Glomerular visceral epithelial cell (primary cell): ENCODE measurements at regions not wholly inside any gene's neighbourhood (a gene's known extent, or its start where the extent isn't known, plus 50 kb on each side); places are given as distances from the start of the nearest gene placed in this dataset.

Source experiments
- DNase-seq: peaks from one replicate; pipeline ENCODE4 v3.0.0-alpha.2; 2016; ENCODE audit errors: extremely low spot score

GRCh38 chr5:39800042-39800601, 375.3 kb upstream of the DAB2 start:
- no peak for DNase-seq

DNA sequence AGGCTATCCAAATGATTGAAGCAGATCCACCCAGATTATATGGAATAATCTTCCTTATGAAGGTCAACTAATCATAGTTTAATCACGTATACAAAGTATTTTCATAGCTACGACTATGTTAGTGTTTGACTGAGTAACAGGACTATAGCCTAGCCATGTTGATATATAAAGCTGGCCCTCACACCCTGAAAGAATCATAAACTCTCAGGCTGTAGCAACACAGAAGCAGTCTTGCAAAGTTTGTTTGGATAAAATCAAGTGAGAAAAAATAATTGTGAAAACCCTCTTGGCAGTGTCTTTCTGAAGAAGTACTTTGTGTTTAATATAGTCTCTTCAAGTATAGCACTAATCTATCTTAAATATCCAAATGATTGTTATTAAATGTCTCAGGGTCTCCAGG, 374.5 kb upstream of the DAB2 start:
- DNase-seq, result no peak

DNA sequence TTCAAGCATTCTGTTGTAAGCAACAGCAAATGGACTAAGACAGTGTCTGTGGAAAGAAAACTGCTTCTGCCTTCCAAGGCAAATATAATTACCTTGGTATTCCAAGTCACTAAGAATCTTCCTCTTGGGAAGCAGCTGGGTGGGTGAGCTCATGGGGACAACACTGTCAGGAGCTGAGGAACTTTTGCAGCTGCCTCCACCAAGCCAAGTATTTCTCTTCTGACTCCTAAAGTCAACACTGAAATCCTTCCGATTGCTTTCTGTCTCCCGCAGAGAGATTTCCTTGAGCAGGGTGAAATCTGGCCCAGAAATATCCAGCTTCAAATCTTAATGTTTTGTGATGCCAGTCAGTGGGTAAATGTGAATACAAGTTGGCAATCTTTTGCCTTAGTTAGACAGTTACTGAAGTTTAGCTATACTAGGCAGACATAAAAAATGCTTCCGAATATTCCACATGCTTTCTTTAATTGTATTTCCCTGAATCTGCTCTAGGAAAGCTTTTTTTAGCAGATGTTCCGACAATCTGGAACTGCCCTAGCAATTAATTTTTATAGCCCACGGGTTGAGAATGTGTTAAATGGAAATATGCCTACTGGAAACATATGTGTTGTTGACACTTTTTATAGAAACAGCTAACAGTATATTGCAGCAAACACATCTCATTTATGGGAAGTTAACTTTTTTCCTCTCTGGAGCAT, 369.9 kb upstream of the DAB2 start:
- no peak for DNase-seq

GRCh38 chr5:39785410-39785809, 360.6 kb upstream of the DAB2 start:
- no peak for DNase-seq

DNA sequence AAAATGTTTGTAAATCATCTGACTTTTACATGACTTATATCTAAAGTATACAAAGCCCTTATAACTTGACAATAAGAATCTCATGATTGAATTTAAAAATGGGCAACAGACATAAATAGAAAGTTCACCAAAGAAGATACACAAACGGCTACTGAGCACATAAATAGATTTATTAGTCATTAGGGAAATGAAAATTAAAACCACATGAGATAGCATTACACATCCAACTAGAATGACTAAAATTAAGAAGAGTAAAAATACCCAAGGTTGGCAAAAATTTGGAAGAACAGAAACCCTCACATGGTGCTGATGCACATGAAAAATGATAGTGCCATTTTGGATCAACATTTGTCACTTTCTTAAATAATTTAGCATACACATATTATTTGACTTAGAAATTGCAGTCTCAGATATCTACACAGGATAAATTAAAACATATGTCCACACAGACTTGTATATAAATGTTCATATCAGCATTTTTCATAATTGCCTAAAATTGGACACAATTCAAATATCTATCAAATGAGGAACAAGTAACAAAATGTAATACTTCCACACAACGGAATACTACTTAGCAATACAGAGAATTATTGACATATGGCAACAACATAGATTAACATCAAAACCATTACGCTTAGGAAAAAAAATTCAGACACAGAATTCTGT, 359.1 kb upstream of the DAB2 start:
- no peak for DNase-seq

GRCh38 chr5:39780347-39780746, 355.6 kb upstream of the DAB2 start:
- DNase-seq, result no peak

DNA sequence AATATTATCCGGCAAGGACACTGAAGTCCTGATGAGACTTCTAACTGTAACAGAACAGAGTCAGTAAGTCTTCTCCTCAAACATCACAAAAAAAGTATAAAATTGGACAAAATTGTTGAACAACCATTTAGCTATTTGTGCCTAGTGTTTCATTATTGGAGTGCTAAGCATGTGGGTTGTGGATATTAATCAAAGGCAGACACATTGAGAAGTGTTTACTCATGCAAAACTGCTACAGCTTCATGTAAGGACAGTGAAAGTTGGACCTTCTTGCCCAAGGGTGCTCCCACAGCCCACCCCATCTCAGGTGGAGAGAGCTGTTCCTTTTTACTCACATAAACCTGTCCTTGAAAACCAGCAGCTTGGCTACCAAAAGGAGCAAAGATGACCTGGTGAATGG, 355.1 kb upstream of the DAB2 start:
- DNase-seq, result no peak

DNA sequence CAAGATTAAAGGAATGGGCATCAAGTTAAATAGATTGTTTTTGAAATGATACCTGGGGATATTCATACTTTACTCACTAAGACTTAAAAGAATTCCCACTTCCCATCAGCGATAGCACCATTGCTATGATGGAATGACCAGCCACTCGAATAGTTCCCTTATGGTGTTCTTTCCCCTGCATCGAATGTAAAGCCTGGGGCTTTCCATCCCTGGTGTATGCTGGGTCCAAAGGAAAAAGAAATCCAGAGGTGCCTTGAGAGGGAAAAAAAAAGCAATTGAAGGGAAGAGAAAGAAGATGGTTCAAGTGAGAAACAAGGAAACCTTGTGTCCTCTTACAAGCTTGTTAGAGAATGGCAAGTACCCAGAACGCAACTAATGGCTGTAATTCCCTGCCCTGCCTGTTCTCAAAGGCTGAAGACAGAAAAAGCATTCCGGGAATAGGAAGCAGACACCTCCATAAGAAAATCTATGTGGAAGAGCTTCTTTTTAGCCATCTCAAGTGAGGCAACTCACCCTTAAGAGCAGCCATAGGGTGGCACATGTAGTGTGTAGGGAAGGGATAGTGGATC, 351.1 kb upstream of the DAB2 start:
- no peak for DNase-seq

DNA sequence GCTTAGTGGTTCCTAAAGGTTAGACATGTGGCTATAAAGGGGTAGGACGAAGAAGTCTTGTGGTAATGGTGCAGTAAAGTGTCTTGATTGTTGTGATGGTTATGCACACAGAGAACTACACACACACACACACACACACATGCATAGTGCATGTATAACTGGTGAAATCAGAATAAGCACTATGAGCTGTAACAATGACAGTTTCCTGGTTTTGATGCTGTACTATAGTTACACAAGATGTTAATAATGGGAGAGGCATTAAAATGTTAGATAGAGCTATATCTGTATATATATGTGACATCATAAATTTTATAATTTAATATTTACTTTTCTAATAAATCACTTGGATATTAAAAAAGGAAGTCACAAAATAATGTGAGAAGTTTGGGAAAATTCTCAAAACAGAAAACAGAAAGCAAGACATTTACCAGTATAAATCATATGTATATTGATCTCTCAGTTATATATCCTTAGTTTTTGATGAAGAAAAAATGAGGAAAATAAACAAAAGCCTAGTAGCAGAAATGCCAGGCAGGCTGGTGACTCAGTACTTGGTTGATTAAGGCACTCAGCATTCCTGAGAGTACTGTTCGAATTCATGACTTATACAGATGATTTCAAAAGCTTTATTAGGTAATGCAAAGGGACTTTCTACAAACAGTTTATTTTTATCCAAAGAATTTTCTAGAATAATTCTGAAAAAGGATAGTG, 350.5 kb upstream of the DAB2 start:
- DNase-seq, result peak; percentile 37

DNA sequence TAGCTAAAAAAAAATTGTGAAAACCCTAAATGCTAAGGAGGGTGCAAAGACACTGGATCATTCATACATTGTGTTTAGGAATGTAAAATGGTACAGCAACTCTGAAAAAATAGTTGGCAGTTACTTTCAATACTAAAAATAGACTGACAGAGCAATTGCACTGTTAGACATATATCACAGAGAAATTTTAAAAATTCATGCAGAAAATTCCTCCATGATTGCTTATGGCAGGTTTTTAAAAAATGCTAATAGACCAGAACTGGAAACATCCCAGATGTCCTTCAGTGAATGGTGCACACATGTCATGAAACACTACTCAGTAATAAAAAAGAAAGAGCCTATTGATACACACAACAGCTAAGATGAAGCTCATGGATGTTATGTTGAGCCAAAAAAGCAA, 349.8 kb upstream of the DAB2 start:
- no peak for DNase-seq

DNA sequence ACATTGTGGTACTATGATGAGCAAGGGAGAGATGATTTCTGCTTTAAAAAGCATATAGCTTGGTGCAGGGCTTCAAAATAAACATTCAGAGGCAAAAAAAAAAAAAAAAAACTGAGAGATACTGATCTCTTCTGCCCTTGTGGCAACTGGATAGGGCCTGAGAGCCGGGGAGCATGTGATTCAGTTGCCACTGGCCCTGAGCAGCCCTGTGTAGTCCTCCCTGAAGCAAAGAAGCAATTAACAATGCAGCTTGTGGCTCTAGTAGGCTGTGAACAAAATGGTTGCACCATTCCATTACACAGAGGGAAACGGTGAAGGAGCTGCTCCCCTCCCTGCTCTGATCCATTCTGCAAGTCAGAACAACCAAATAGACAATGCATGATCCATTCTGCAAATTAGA, 347.5 kb upstream of the DAB2 start:
- DNase-seq, result no peak

GRCh38 chr5:39767916-39768315, 343.1 kb upstream of the DAB2 start:
- DNase-seq, result no peak

- DNase-seq, result no peak
Observed at GRCh38 chr5:39765366-39765765, 340.6 kb upstream of the DAB2 start.

DNA sequence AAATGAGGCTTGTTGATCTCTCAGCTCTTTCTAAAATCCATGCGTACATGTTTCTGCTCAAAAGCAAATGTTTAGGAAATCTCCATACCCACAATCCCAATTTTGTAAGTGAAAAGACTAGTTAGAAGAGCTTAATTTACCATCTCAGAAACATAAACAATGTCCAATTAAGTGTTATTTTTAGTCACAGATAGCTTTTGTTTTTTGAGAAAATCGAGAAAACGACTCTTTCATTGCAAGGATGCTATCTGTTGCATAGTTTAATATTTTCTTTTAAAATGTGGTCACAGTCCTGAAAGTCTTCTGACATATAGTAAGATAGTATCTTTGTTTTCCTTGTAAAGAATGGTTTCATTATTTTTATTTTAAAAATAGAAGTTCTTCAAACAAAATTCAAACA, 338.0 kb upstream of the DAB2 start:
- DNase-seq, result no peak

DNA sequence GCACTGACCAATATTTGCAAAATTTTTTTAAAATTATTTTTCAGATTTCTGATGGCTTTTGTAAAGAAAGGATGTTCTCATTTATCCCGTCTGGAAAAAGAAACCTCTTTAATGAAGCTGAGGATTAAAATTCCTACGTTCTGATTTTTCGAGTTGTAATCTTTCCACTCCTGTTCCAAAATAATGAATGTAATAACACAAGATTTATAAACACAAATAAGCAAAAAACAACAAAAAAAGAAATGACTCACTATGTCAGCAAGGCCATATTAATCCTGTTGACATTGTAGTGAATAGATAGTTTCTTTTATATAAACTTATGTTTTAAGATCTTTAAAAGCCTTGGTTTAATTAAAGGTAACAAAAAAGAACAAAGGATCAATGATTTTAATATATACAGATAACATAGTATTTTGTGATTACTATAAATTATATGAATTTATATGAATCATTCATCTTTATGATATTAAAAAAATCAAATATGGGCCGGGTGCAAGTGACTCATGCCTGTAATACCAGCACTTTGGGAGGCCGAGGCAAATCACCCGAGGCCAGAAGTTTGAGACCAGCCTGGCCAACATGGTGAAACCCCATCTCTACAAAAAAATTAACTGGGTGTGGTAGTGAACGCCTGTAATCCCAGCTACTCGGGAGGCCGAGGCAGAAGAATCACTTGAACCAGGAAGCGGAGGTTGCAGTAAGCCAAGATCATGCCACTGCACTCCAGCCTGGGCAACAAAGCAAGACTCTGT, 336.6 kb upstream of the DAB2 start:
- no peak for DNase-seq

DNA sequence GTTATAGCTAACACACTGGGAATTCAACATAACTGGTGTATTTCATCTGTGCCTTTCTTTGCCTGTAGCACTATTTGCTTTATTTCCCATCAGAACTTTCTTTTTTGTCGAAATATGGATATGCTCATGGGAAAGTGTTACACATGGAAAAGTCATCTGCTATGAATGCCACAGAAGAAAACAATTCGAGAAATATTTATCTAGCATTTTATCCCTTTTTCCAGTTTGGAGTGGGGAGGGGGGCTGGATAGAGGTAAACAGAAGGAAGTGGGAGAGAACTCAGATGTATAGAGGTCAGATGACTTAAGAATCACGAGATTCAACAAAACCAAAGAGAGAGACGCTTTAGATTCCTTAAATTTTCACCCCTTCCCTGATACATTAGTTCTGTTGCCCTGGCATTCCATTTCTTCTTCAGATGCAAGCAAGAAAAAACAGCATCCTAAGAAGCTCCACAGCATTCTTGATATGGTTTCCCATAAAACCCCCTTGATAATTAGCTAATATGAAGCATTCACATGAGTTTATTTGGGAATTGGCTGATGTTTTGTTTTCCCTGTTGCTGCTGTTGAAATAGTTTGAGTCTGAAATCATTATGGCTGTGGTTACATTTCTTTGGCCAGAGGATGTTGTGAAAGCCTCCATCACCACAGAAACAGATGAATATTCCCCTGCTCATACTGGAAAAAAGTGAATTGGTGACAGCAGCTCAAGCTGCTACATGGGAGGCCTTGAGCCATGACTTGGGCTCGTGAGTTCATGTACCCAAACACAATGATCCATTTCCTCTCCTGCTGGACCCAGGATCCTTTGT, 335.8 kb upstream of the DAB2 start:
- peak; percentile 89 for DNase-seq

- no peak for DNase-seq
Observed at GRCh38 chr5:39759701-39760100, 334.9 kb upstream of the DAB2 start.

DNA sequence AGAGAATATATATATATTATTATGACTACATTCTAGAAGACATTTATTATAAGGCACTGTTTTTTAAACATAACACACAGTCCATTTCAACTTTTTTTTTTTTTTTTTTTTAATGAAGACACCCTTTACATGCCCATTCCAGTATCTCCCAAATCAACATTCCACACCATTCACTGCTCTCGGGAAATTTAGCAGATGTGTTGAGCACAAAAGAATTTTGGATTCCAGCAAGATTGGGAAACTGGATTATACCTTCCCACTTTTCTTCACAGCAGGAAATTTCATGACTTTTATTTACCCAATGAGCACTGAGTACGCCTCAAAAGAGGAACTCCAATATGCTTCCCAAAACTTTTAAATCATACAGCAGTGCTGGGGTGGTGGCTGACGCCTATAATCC, 333.6 kb upstream of the DAB2 start:
- no peak for DNase-seq

GRCh38 chr5:39757131-39757530, 332.4 kb upstream of the DAB2 start:
- DNase-seq, result no peak

- DNase-seq, result peak; percentile 84
Observed at GRCh38 chr5:39755986-39756385, 331.2 kb upstream of the DAB2 start.

DNA sequence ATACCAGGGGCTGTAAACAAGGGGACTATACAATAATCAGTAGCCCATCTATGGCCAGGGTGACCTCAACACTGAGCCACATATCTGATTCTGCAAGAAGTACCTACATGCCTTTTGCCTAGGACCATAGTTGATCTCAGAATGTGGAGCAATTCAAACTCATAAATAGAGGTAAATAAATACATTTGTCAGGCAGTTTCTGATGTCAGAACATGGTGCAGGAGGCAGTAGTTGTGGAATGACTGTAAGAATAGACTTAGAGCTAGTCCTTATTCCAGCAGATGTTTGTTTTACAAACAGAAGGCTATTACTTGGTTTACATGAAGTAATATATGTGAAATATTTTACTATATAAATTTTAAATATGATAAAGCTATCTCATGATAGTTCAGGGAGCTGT, 330.7 kb upstream of the DAB2 start:
- DNase-seq, result no peak
